GM10248 (cell line): ENCODE measurements at regions not wholly inside any gene's neighbourhood (a gene's known extent, or its start where the extent isn't known, plus 50 kb on each side); places are given as distances from the start of the nearest gene placed in this dataset.

Experiments
- CTCF ChIA-PET: fragments of 300-600 bp; sonication (Branson Sonifier 250); formaldehyde crosslinking; extraction: SDS; loops from one replicate; lab custom pipeline; 2021; ENCODE audit warnings: antibody characterized with exemption; lab: Yijun Ruan, JAX
- POLR2A ChIA-PET: fragments of 350-650 bp; sonication (Branson Sonifier 250); formaldehyde crosslinking; extraction: SDS; loops from one replicate; lab custom pipeline; 2020; ENCODE audit warnings: antibody characterized with exemption; lab: Yijun Ruan, JAX
- DNase-seq: peaks from one replicate; pipeline ENCODE4 v3.0.0; 2012; ENCODE audit errors: extremely low spot score
- TF ChIP-seq, protein P1 (sequence below): IDR thresholded peaks from 2 replicates; pipeline ENCODE4 v1.5.1; 2012; ENCODE audit warnings: mild to moderate bottlenecking, low read depth; ENCODE audit errors: extremely low read depth, missing control alignments, control extremely low read depth

DNA sequence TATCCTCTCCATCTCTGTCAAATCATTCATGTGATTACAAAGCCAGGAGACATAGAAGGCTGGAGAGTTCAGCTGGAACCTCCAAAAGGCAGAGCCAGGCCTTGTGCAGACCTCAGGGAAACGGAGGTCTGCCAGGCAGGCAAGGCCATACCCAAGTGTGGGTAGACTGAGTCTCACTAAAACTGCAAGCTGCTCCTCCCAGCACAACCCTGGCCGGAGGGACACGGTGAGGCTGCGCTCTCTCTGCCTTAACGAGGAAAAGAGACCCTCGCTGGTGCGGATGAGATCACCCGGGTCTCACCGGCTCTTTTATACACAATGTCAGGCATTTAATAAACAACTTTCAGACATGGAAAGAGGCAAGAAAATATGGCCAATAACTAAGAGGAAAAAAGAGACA lies 66.1 kb upstream of the INPP5A start:
- TF ChIP-seq, protein P1, sequence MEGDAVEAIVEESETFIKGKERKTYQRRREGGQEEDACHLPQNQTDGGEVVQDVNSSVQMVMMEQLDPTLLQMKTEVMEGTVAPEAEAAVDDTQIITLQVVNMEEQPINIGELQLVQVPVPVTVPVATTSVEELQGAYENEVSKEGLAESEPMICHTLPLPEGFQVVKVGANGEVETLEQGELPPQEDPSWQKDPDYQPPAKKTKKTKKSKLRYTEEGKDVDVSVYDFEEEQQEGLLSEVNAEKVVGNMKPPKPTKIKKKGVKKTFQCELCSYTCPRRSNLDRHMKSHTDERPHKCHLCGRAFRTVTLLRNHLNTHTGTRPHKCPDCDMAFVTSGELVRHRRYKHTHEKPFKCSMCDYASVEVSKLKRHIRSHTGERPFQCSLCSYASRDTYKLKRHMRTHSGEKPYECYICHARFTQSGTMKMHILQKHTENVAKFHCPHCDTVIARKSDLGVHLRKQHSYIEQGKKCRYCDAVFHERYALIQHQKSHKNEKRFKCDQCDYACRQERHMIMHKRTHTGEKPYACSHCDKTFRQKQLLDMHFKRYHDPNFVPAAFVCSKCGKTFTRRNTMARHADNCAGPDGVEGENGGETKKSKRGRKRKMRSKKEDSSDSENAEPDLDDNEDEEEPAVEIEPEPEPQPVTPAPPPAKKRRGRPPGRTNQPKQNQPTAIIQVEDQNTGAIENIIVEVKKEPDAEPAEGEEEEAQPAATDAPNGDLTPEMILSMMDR = no peak
- no peak for DNase-seq
- POLR2A ChIA-PET = no interaction called here
- CTCF ChIA-PET = interaction anchor here (1.2 to 1.7 kb wide), 2 partner anchors 11 to 36 kb away, joined by 3 to 4 read pairs; no protein-coding TSS in a partner anchor

- CTCF ChIA-PET = interaction anchor here (1.6 kb wide), 1 partner anchor 12 kb away, joined by 3 read pairs; no protein-coding TSS in a partner anchor
- DNase-seq = no peak
- POLR2A ChIA-PET = no interaction called here
- TF ChIP-seq, protein P1 = no peak
Observed at GRCh38 chr10:132475086-132475485, 62.5 kb upstream of the INPP5A start.

GRCh38 chr10:132476146-132477065 lies 61.2 kb upstream of the INPP5A start:
- TF ChIP-seq, protein P1 = no peak
- ChIA-PET POLR2A (no interaction called here), CTCF (interaction anchor here (0.9 to 1.6 kb wide), 4 partner anchors 13 to 164 kb away, joined by 3 to 4 read pairs (median 4); no protein-coding TSS in a partner anchor)
- DNase-seq = no peak

GRCh38 chr10:132477066-132477397 lies 60.6 kb upstream of the INPP5A start:
- TF ChIP-seq, protein P1 = no peak
- POLR2A ChIA-PET = no interaction called here
- no peak for DNase-seq
- CTCF ChIA-PET = interaction anchor here (0.9 to 1.1 kb wide), 2 partner anchors 18 to 21 kb away, joined by 4 read pairs; no protein-coding TSS in a partner anchor

DNA sequence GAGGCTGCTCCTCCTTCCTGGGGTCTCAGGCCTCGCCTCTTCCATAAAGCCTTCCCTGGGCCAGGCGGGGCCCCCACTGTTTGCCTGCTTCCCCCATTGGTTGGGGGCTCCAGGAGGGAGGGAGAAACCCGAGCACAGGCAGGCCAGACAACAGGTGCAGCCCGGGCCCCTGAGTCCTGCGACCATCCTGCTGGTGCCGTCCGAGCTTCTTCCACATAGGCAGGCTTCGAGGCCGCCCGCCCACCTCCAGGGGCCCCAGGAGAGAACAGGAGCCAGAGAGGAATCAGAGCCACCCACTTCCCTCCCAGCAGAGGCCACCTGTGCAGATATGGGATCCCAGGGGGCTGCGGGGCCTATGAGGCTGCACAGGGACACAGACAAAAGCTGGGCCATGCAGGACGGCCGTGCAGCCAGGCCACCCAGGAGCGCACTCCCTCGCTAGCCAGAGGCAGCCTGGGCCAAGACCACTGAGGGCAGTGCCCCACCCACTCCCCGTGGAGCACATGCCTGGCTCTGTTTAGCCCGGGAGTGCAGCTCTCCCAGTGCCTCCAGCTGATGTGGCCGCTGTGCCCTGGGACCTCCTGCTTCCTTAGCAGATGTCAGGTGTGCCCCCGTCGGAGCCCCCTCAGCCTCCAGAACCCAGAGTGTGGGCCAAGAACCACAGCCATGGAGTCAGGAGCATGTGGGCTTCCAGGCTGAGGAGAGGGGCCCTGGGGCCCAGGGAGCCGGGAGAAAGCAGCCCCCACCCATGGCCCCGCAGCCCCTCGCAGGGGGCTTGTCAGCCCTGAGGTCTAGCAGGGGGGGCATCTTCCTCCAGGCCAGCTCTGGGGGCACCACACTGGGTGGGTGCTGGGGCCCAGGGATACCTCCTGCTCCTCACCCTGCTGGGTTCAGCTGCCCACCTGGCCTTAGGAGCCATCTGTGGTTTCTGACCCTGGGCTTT lies 59.9 kb upstream of the INPP5A start:
- ChIA-PET POLR2A (no interaction called here), CTCF (no interaction called here)
- TF ChIP-seq, protein P1 = no peak
- DNase-seq = no peak
